BE2C (cell line): ENCODE measurements at regions not wholly inside any gene's neighbourhood (a gene's known extent, or its start where the extent isn't known, plus 50 kb on each side); places are given as distances from the start of the nearest gene placed in this dataset.

Experiments
- DNase-seq: peaks from one replicate; pipeline ENCODE4 v3.0.0-alpha.2; 2020
- H3K27me3 ChIP-seq: fragments of 250-450 bp; sonication (Bioruptor Pico); 2 replicates; pipeline ENCODE4 v1.5.1; 2020; ENCODE audit warnings: mild to moderate bottlenecking
- H3K36me3 ChIP-seq: fragments of 250-450 bp; sonication (Bioruptor Pico); 2 replicates; pipeline ENCODE4 v1.5.1; 2020; ENCODE audit warnings: mild to moderate bottlenecking
- H3K4me1 ChIP-seq: fragments of 250-450 bp; sonication (Bioruptor Pico); 2 replicates; pipeline ENCODE4 v1.5.1; 2020
- H3K4me3 ChIP-seq: 2 replicates; pipeline ENCODE4 v1.5.1; 2011; ENCODE audit warnings: low read depth, low read length
- H3K9me3 ChIP-seq: fragments of 250-450 bp; sonication (Bioruptor Pico); 2 replicates; pipeline ENCODE4 v1.5.1; 2020
- CTCF ChIP-seq: IDR thresholded peaks from 2 replicates; pipeline ENCODE4 v1.5.1; 2012; ENCODE audit warnings: mild to moderate bottlenecking, low read depth, low read length

- DNase-seq: no peak
Observed at GRCh38 chr2:215590010-215590745, 154.3 kb upstream of the FN1 start.

GRCh38 chr2:215583881-215584280, 148.0 kb upstream of the FN1 start:
- Histone ChIP-seq H3K27me3 (no peaks in the 10 kb centered on the region), H3K4me3 (no peak overlapping the region), H3K36me3 (no peaks in the 10 kb centered on the region), H3K9me3 (no peaks in the 10 kb centered on the region), H3K4me1 (no peaks in the 10 kb centered on the region)
- no peak for DNase-seq
- TF ChIP-seq CTCF: no peak

More at GRCh38 chr2:215590010-215590745, 154.3 kb upstream of the FN1 start:
- Histone ChIP-seq H3K27me3 (no peaks in the 10 kb centered on the region), H3K4me3 (no peak overlapping the region), H3K9me3 (no peaks in the 10 kb centered on the region), H3K4me1 (no peaks in the 10 kb centered on the region), H3K36me3 (no peaks in the 10 kb centered on the region)
- no peak for TF ChIP-seq CTCF

- no peak for TF ChIP-seq CTCF
- no peak for DNase-seq
Observed at GRCh38 chr2:215579809-215580208, 143.9 kb upstream of the FN1 start.

GRCh38 chr2:215577356-215577755, 141.5 kb upstream of the FN1 start:
- Histone ChIP-seq H3K9me3 (no peaks in the 10 kb centered on the region), H3K4me1 (no peaks in the 10 kb centered on the region), H3K27me3 (no peaks in the 10 kb centered on the region), H3K36me3 (no peaks in the 10 kb centered on the region), H3K4me3 (no peak overlapping the region)
- DNase-seq: no peak
- no peak for TF ChIP-seq CTCF

More at GRCh38 chr2:215579809-215580208, 143.9 kb upstream of the FN1 start:
- H3K9me3 ChIP-seq: no peaks in the 10 kb centered on the region
- H3K4me1 ChIP-seq: no peaks in the 10 kb centered on the region
- H3K27me3 ChIP-seq: no peaks in the 10 kb centered on the region
- no peak overlapping the region for H3K4me3 ChIP-seq
- no peaks in the 10 kb centered on the region for H3K36me3 ChIP-seq

GRCh38 chr2:215576572-215576971, 140.7 kb upstream of the FN1 start:
- no peak overlapping the region for H3K4me3 ChIP-seq
- TF ChIP-seq CTCF: no peak
- no peaks in the 10 kb centered on the region for H3K27me3 ChIP-seq
- H3K4me1 ChIP-seq: no peaks in the 10 kb centered on the region
- DNase-seq: no peak
- no peaks in the 10 kb centered on the region for H3K36me3 ChIP-seq
- H3K9me3 ChIP-seq: no peaks in the 10 kb centered on the region

- no peaks in the 10 kb centered on the region for H3K4me1 ChIP-seq
- TF ChIP-seq CTCF: no peak
- no peak overlapping the region for H3K4me3 ChIP-seq
- no peak for DNase-seq
- H3K27me3 ChIP-seq: no peaks in the 10 kb centered on the region
- H3K9me3 ChIP-seq: no peaks in the 10 kb centered on the region
- H3K36me3 ChIP-seq: no peaks in the 10 kb centered on the region
Observed at GRCh38 chr2:215573496-215573895, 137.6 kb upstream of the FN1 start.
